Stimulated activated CD4-positive, alpha-beta T cell treated with anti-CD3 and anti-CD28 coated beads, TNF-alpha, amount 100 ng/mL, for 4 hours (primary cell): ENCODE measurements at regions not wholly inside any gene's neighbourhood (a gene's known extent, or its start where the extent isn't known, plus 50 kb on each side); places are given as distances from the start of the nearest gene placed in this dataset.

ENCODE experiments used
- DNase-seq, 3 experiments: peaks; one replicate each; pipeline ENCODE4 v3.0.0-alpha.2; 2020; ENCODE audit warnings: low read depth in 3 of 3

- no peak for DNase-seq
Observed at GRCh38 chr6:28707387-28708282, 182.0 kb downstream of the GPX5 start.

- DNase-seq: no peak
Observed at GRCh38 chr6:28709478-28710349, 184.0 kb downstream of the GPX5 start.

GRCh38 chr6:28710466-28711191, 184.9 kb downstream of the GPX5 start:
- DNase-seq: no peak

- DNase-seq: no peak
Observed at GRCh38 chr6:28711325-28711724, 185.6 kb downstream of the GPX5 start.

GRCh38 chr6:28711788-28712341, 186.2 kb downstream of the GPX5 start:
- no peak for DNase-seq

- no peak for DNase-seq
Observed at GRCh38 chr6:28712982-28713381, 187.3 kb downstream of the GPX5 start.

GRCh38 chr6:28719275-28719940, 193.7 kb downstream of the GPX5 start:
- no peak for DNase-seq

- DNase-seq: no peak
Observed at GRCh38 chr6:28720357-28721231, 194.9 kb downstream of the GPX5 start.

GRCh38 chr6:28721372-28721771, 195.7 kb downstream of the GPX5 start:
- no peak for DNase-seq

GRCh38 chr6:28724395-28724794, 198.7 kb downstream of the GPX5 start:
- no peak for DNase-seq

- DNase-seq: no peak
Observed at GRCh38 chr6:28725274-28725809, 198.4 kb downstream of the TRIM27 start.

- no peak for DNase-seq
Observed at GRCh38 chr6:28725890-28726348, 197.9 kb downstream of the TRIM27 start.

- DNase-seq: no peak
Observed at GRCh38 chr6:28726569-28727309, 197.0 kb downstream of the TRIM27 start.

GRCh38 chr6:28727559-28728211, 196.1 kb downstream of the TRIM27 start:
- no peak for DNase-seq

- DNase-seq: no peak
Observed at GRCh38 chr6:28729501-28730402, 194.0 kb downstream of the TRIM27 start.

GRCh38 chr6:28732052-28732451, 191.7 kb downstream of the TRIM27 start:
- DNase-seq: no peak

GRCh38 chr6:28734443-28734959, 189.3 kb downstream of the TRIM27 start:
- no peak for DNase-seq
